GM23338 (cell line): ENCODE measurements at regions not wholly inside any gene's neighbourhood (a gene's known extent, or its start where the extent isn't known, plus 50 kb on each side); places are given as distances from the start of the nearest gene placed in this dataset.

Experiments used
- CREB1 ChIP-seq: fragments of 250-450 bp; sonication (Bioruptor Pico); IDR thresholded peaks from 2 replicates; pipeline ENCODE4 v1.5.0; 2020; ENCODE audit warnings: low read depth, mild to moderate bottlenecking, moderate library complexity
- EZH2 ChIP-seq: fragments of 200-600 bp; sonication (generic); IDR thresholded peaks from one replicate; pipeline ENCODE4 v1.8.0; 2017; ENCODE audit warnings: antibody characterized with exemption, mild to moderate bottlenecking, low read depth; ENCODE audit not compliant: unreplicated experiment
- NANOG ChIP-seq: IDR thresholded peaks from 2 replicates; pipeline ENCODE4 v1.6.1; 2016; ENCODE audit warnings: antibody characterized with exemption, borderline replicate concordance
- POLR2AphosphoS5 ChIP-seq: IDR thresholded peaks from 2 replicates; pipeline ENCODE4 v1.6.1; 2016; ENCODE audit warnings: antibody characterized with exemption, low read depth
- TF ChIP-seq, protein P1 (sequence below), 2 experiments: fragments of 200-600 bp in 1 of 2; sonication (generic) in 1 of 2; conservative IDR thresholded peaks; 2 replicates each; pipeline versions ENCODE4 v1.5.1 to v1.6.1; 2016 to 2017; ENCODE audit warnings: antibody characterized with exemption in 2 of 2, low read depth in 2 of 2, mild to moderate bottlenecking in 2 of 2, moderate library complexity in 1 of 2
- TF ChIP-seq, protein P2 (sequence below): IDR thresholded peaks from one replicate; pipeline ENCODE4 v1.6.1; 2018; ENCODE audit warnings: antibody characterized with exemption; ENCODE audit not compliant: unreplicated experiment
- TF ChIP-seq, protein P3 (sequence below): fragments of 250-450 bp; sonication (Bioruptor Pico); IDR thresholded peaks from 2 replicates; pipeline ENCODE4 v1.5.0; 2020; ENCODE audit warnings: mild to moderate bottlenecking, moderate library complexity

DNA sequence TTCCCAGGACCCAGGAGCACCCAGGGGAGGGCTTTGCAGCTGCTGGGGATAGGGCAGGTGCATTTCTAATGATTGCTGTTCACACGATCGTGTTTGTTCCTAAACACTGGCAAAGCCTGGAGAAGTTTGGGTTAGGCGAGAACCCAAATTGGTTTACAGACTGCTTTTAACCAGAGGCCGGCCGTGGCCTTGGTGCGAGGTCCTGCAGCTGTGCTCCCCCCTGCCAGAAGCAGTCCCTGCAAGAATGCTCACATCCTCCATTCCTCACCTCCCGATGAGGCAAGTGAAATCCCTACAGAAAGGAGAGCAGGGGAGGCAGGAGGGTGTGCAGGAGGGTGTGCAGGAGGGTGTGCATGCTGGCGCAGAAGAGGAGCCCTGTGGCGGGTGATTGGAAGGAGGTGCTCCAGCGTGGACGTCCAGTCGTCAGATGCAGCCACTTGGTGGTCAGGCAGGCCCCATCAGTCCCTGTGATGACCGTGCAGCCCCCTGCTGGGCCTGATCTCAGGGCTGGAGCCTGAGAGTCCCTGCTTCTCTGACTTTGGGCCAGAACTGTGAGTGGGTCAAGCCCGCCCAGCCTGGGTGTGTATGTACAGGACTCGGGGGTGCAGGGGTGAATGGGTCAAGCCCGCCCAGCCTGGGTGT is 55.7 kb upstream of the FRMD1 start:
- TF ChIP-seq, protein P1, sequence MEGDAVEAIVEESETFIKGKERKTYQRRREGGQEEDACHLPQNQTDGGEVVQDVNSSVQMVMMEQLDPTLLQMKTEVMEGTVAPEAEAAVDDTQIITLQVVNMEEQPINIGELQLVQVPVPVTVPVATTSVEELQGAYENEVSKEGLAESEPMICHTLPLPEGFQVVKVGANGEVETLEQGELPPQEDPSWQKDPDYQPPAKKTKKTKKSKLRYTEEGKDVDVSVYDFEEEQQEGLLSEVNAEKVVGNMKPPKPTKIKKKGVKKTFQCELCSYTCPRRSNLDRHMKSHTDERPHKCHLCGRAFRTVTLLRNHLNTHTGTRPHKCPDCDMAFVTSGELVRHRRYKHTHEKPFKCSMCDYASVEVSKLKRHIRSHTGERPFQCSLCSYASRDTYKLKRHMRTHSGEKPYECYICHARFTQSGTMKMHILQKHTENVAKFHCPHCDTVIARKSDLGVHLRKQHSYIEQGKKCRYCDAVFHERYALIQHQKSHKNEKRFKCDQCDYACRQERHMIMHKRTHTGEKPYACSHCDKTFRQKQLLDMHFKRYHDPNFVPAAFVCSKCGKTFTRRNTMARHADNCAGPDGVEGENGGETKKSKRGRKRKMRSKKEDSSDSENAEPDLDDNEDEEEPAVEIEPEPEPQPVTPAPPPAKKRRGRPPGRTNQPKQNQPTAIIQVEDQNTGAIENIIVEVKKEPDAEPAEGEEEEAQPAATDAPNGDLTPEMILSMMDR (conservative IDR thresholded peaks at IDR 0.05; ENCODE audit: low read depth in 2 of 2) = no peak
- TF ChIP-seq, protein P2, sequence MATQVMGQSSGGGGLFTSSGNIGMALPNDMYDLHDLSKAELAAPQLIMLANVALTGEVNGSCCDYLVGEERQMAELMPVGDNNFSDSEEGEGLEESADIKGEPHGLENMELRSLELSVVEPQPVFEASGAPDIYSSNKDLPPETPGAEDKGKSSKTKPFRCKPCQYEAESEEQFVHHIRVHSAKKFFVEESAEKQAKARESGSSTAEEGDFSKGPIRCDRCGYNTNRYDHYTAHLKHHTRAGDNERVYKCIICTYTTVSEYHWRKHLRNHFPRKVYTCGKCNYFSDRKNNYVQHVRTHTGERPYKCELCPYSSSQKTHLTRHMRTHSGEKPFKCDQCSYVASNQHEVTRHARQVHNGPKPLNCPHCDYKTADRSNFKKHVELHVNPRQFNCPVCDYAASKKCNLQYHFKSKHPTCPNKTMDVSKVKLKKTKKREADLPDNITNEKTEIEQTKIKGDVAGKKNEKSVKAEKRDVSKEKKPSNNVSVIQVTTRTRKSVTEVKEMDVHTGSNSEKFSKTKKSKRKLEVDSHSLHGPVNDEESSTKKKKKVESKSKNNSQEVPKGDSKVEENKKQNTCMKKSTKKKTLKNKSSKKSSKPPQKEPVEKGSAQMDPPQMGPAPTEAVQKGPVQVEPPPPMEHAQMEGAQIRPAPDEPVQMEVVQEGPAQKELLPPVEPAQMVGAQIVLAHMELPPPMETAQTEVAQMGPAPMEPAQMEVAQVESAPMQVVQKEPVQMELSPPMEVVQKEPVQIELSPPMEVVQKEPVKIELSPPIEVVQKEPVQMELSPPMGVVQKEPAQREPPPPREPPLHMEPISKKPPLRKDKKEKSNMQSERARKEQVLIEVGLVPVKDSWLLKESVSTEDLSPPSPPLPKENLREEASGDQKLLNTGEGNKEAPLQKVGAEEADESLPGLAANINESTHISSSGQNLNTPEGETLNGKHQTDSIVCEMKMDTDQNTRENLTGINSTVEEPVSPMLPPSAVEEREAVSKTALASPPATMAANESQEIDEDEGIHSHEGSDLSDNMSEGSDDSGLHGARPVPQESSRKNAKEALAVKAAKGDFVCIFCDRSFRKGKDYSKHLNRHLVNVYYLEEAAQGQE = no peak
- TF ChIP-seq NANOG (no peak), CREB1 (CRISPR knock-in tag) (no peak), POLR2AphosphoS5 (no peak), EZH2 (no peak)
- TF ChIP-seq, protein P3, sequence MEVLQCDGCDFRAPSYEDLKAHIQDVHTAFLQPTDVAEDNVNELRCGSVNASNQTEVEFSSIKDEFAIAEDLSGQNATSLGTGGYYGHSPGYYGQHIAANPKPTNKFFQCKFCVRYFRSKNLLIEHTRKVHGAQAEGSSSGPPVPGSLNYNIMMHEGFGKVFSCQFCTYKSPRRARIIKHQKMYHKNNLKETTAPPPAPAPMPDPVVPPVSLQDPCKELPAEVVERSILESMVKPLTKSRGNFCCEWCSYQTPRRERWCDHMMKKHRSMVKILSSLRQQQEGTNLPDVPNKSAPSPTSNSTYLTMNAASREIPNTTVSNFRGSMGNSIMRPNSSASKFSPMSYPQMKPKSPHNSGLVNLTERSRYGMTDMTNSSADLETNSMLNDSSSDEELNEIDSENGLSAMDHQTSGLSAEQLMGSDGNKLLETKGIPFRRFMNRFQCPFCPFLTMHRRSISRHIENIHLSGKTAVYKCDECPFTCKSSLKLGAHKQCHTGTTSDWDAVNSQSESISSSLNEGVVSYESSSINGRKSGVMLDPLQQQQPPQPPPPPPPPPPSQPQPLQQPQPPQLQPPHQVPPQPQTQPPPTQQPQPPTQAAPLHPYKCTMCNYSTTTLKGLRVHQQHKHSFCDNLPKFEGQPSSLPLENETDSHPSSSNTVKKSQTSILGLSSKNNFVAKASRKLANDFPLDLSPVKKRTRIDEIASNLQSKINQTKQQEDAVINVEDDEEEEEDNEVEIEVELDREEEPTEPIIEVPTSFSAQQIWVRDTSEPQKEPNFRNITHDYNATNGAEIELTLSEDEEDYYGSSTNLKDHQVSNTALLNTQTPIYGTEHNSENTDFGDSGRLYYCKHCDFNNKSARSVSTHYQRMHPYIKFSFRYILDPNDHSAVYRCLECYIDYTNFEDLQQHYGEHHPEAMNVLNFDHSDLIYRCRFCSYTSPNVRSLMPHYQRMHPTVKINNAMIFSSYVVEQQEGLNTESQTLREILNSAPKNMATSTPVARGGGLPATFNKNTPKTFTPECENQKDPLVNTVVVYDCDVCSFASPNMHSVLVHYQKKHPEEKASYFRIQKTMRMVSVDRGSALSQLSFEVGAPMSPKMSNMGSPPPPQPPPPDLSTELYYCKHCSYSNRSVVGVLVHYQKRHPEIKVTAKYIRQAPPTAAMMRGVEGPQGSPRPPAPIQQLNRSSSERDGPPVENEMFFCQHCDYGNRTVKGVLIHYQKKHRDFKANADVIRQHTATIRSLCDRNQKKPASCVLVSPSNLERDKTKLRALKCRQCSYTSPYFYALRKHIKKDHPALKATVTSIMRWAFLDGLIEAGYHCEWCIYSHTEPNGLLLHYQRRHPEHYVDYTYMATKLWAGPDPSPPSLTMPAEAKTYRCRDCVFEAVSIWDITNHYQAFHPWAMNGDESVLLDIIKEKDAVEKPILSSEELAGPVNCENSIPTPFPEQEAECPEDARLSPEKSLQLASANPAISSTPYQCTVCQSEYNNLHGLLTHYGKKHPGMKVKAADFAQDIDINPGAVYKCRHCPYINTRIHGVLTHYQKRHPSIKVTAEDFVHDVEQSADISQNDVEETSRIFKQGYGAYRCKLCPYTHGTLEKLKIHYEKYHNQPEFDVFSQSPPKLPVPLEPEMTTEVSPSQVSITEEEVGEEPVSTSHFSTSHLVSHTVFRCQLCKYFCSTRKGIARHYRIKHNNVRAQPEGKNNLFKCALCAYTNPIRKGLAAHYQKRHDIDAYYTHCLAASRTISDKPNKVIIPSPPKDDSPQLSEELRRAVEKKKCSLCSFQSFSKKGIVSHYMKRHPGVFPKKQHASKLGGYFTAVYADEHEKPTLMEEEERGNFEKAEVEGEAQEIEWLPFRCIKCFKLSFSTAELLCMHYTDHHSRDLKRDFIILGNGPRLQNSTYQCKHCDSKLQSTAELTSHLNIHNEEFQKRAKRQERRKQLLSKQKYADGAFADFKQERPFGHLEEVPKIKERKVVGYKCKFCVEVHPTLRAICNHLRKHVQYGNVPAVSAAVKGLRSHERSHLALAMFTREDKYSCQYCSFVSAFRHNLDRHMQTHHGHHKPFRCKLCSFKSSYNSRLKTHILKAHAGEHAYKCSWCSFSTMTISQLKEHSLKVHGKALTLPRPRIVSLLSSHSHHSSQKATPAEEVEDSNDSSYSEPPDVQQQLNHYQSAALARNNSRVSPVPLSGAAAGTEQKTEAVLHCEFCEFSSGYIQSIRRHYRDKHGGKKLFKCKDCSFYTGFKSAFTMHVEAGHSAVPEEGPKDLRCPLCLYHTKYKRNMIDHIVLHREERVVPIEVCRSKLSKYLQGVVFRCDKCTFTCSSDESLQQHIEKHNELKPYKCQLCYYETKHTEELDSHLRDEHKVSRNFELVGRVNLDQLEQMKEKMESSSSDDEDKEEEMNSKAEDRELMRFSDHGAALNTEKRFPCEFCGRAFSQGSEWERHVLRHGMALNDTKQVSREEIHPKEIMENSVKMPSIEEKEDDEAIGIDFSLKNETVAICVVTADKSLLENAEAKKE (CRISPR knock-in tag) = no peak
